PFSK-1 (cell line): ENCODE measurements at regions not wholly inside any gene's neighbourhood (a gene's known extent, or its start where the extent isn't known, plus 50 kb on each side); places are given as distances from the start of the nearest gene placed in this dataset.

Source experiments
- FOXP2 ChIP-seq: optimal IDR thresholded peaks from 2 replicates; pipeline ENCODE3; 2011; ENCODE audit warnings: borderline replicate concordance, control low read depth, inconsistent platforms; ENCODE audit not compliant: insufficient read depth; ENCODE audit errors: extremely low read length, extremely low read depth
- POLR2AphosphoS5 ChIP-seq: IDR thresholded peaks from 2 replicates; pipeline ENCODE4 v1.6.1; 2012; ENCODE audit warnings: low read depth, mild to moderate bottlenecking, control low read depth, low read length, moderate library complexity
- REST ChIP-seq, 2 experiments: IDR thresholded peaks; 2 replicates each; pipeline versions ENCODE4 v1.6.1 to v1.8.0; 2011 to 2012; ENCODE audit warnings: low read depth in 2 of 2, low read length in 2 of 2, control low read depth in 1 of 2, inconsistent platforms in 1 of 2, mild to moderate bottlenecking in 1 of 2, moderate library complexity in 1 of 2; ENCODE audit not compliant: insufficient read depth in 1 of 2
- SIN3A ChIP-seq: IDR thresholded peaks from 2 replicates; pipeline ENCODE4 v1.6.1; 2012; ENCODE audit warnings: mild to moderate bottlenecking, low read length, moderate library complexity, borderline replicate concordance; ENCODE audit not compliant: insufficient read depth
- TAF1 ChIP-seq: IDR thresholded peaks from 2 replicates; pipeline ENCODE4 v1.6.1; 2012; ENCODE audit warnings: low read length, control low read depth, borderline replicate concordance; ENCODE audit not compliant: insufficient read depth

- TF ChIP-seq REST (IDR thresholded peaks at IDR 0.05; ENCODE audit: insufficient read depth in 1 of 2, low read depth in 2 of 2, low read length in 2 of 2) (no peak), SIN3A (no peak), TAF1 (no peak), FOXP2 (no peak), POLR2AphosphoS5 (no peak)
These were observed 210.1 kb downstream of the CDH9 start for GRCh38 chr5:26828294-26828693.

GRCh38 chr5:26813235-26813634 is 225.2 kb downstream of the CDH9 start:
- TF ChIP-seq REST (IDR thresholded peaks at IDR 0.05; ENCODE audit: insufficient read depth in 1 of 2, low read depth in 2 of 2, low read length in 2 of 2) = no peak
- TF ChIP-seq POLR2AphosphoS5 = no peak
- no peak for TF ChIP-seq FOXP2
- no peak for TF ChIP-seq TAF1
- TF ChIP-seq SIN3A = no peak

DNA sequence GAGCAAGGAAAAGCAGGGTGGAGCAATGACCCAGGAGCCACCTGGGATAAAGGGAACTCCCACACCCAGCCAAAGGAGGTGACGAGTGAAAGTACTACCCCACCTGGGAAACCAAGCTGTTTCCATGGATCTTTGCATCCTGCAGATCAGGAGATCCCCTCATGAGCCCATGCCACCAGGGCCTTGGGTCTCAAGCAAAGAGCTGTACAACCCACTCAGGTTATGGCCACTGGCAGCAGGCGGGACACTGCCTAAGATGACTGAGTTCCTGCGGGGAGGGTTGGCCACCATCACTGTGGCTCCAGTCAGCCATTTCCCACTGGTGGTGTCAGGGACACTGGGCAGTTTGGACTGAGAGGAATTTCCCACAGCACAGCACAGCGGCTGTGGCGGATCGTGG is 225.7 kb downstream of the CDH9 start:
- no peak for TF ChIP-seq TAF1
- no peak for TF ChIP-seq SIN3A
- TF ChIP-seq POLR2AphosphoS5 = no peak
- TF ChIP-seq FOXP2 = no peak
- TF ChIP-seq REST (IDR thresholded peaks at IDR 0.05; ENCODE audit: insufficient read depth in 1 of 2, low read depth in 2 of 2, low read length in 2 of 2) = no peak

DNA sequence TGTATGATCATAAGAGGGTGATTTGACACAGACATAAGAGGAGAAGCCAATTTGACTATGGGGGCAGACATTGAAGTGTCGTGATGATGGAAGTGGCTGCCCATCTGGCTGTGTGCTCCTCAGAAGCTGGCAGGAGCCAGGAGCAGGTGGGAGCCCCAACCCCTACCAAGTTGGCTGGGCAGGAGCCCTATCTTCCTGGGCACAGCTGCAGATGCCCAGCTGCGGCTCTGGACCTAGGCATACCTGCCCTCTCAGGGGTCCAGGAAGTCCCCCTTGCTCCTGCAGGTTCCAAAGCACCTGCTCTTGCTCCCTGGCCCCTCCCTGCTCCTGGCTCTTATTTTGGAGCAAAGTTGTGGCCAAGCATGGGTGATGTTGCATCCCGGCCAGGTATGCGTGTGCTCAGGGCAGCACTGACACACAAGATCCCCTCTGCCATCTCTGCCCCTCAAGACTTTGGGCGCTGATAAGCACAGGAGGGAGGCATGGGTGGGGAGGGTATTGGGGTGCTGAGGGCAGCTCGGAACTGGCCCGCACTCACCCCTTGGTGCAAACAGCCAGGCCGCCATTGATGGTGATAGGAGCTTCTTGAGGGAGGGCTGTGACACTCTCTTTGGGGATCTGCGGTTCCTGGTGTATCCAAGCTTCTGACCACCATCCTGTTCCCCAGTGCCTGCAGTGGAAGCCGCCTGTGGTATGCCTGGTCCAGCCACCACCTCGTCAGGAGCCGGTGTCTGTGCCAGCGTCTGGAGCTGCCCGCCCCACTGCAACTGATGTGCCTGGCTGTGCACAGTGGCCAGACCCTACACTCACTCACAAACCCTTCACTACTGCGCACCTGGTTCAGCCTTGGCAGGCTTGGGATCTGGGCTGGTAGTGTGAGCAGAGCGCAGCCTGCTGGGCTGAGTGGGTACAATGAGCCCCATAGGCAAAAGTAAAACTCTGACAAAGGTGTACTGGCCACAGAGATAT is 230.9 kb downstream of the CDH9 start:
- no peak for TF ChIP-seq POLR2AphosphoS5
- no peak for TF ChIP-seq REST (IDR thresholded peaks at IDR 0.05; ENCODE audit: insufficient read depth in 1 of 2, low read depth in 2 of 2, low read length in 2 of 2)
- TF ChIP-seq TAF1 = no peak
- no peak for TF ChIP-seq SIN3A
- no peak for TF ChIP-seq FOXP2
